HCT116 (cell line): ENCODE measurements at regions not wholly inside any gene's neighbourhood (a gene's known extent, or its start where the extent isn't known, plus 50 kb on each side); places are given as distances from the start of the nearest gene placed in this dataset.

ENCODE experiments used
- ATAC-seq: fragments of 200-7000 bp; cut with Tn5 transposase; 2 replicates; pipeline ENCODE4 v1.9.1; 2020; ENCODE audit warnings: mild to moderate bottlenecking, moderate library complexity
- BruUV-seq: library from RNA; stranded (reverse); fragments of 400-500 nt; replicated peaks from 2 replicates; lab custom pipeline; 2021; lab: Mats Ljungman, UMichigan
- CTCF ChIA-PET: fragments of 300-600 bp; sonication (Branson Sonifier 250); formaldehyde crosslinking; loops from one replicate; lab custom pipeline; 2021; ENCODE audit warnings: antibody characterized with exemption; lab: Charles Lee
- POLR2A ChIA-PET: fragments of 300-600, 350-600 bp; sonication (Branson Sonifier 250); formaldehyde crosslinking; loops from one replicate; lab custom pipeline; 2021; ENCODE audit warnings: antibody characterized with exemption; lab: Charles Lee
- RAD21 ChIA-PET, 2 experiments: fragments of 300-600 bp; sonication (Branson Sonifier 250); formaldehyde crosslinking; loops; one replicate each; lab custom pipeline; 2023; ENCODE audit warnings: low total read pairs in 2 of 2; ENCODE audit not compliant: uncharacterized antibody in 2 of 2, unreplicated experiment in 2 of 2, low non-redundant PET in 1 of 2; lab: Charles Lee
- DNase-seq: peaks from one replicate; pipeline ENCODE4 v3.0.0-alpha.2; 2010; ENCODE audit warnings: low read depth, low spot score
- H2AFZ ChIP-seq: fragments of 200-600 bp; shearing (Covaris generic), sonication (generic); 2 replicates; pipeline ENCODE4 v1.6.1; 2017; ENCODE audit warnings: low read depth, mixed run types, mixed read lengths, antibody characterized with exemption, low read length; ENCODE audit not compliant: poor library complexity, severe bottlenecking
- H3K27ac ChIP-seq: 2 replicates; pipeline ENCODE4 v1.5.1; 2012; ENCODE audit warnings: low read depth, low read length
- H3K27me3 ChIP-seq: fragments of 200-600 bp; sonication (generic); 2 replicates; pipeline ENCODE4 v1.6.1; 2016; ENCODE audit warnings: mixed run types, low read length, mixed read lengths; ENCODE audit not compliant: insufficient read depth
- H3K36me3 ChIP-seq, 2 experiments: fragments of 200-500 bp in 1 of 2; fragments of 200-600 bp in 1 of 2; sonication (Bioruptor generic) in 1 of 2; sonication (generic) in 1 of 2; 2 replicates each; pipeline versions ENCODE4 v1.5.1 to v1.6.1; 2014 to 2016; ENCODE audit warnings: low read length in 2 of 2, inconsistent platforms in 1 of 2, mixed read lengths in 1 of 2, mixed run types in 1 of 2; ENCODE audit not compliant: insufficient read depth in 2 of 2, control insufficient read depth in 1 of 2
- H3K4me1 ChIP-seq, 2 experiments: fragments of 200-600 bp in 1 of 2; sonication (generic) in 1 of 2; 2 replicates each; pipeline versions ENCODE4 v1.5.1 to v1.6.1; 2012 to 2017; ENCODE audit warnings: low read length in 2 of 2, inconsistent platforms in 1 of 2, mild to moderate bottlenecking in 1 of 2, mixed read lengths in 1 of 2, mixed run types in 1 of 2, moderate library complexity in 1 of 2; ENCODE audit not compliant: insufficient read depth in 2 of 2, control insufficient read depth in 1 of 2
- H3K4me2 ChIP-seq: fragments of 200-600 bp; sonication (generic); 2 replicates; pipeline ENCODE4 v1.6.1; 2017; ENCODE audit warnings: mixed run types, low read length, mixed read lengths
- H3K4me3 ChIP-seq, 2 experiments: fragments of 200-600 bp in 1 of 2; sonication (generic) in 1 of 2; replicated peaks in 1 of 2; 2 replicates each; pipeline ENCODE4 v1.5.1; 2011 to 2016; ENCODE audit warnings: low read length in 2 of 2, control low read depth in 1 of 2, low read depth in 1 of 2, mild to moderate bottlenecking in 1 of 2, mixed read lengths in 1 of 2, mixed run types in 1 of 2
- H3K79me2 ChIP-seq: fragments of 200-600 bp; sonication (generic); 2 replicates; pipeline ENCODE4 v1.6.1; 2017; ENCODE audit warnings: mild to moderate bottlenecking, mixed run types, low read length, moderate library complexity, mixed read lengths; ENCODE audit not compliant: insufficient read depth
- H3K9ac ChIP-seq: fragments of 200-600 bp; sonication (generic); 2 replicates; pipeline ENCODE4 v1.6.1; 2016; ENCODE audit warnings: low read length, mixed read lengths
- H3K9me2 ChIP-seq: fragments of 200-600 bp; sonication (generic), shearing (Covaris generic); 2 replicates; pipeline ENCODE4 v1.6.1; 2017; ENCODE audit warnings: mixed run types, mild to moderate bottlenecking, moderate library complexity; ENCODE audit not compliant: insufficient read depth
- H3K9me3 ChIP-seq, 2 experiments: fragments of 200-500 bp in 1 of 2; fragments of 200-600 bp in 1 of 2; sonication (Bioruptor generic) in 1 of 2; sonication (generic) in 1 of 2; 2 replicates each; pipeline ENCODE4 v1.6.1; 2014 to 2017; ENCODE audit warnings: low read length in 2 of 2, mixed read lengths in 2 of 2, inconsistent platforms in 1 of 2, low read depth in 1 of 2, mild to moderate bottlenecking in 1 of 2, mixed run types in 1 of 2, moderate library complexity in 1 of 2; ENCODE audit not compliant: control insufficient read depth in 1 of 2, insufficient read depth in 1 of 2
- H4K20me1 ChIP-seq: fragments of 200-600 bp; sonication (generic), shearing (Covaris generic); 2 replicates; pipeline ENCODE4 v1.6.1; 2017; ENCODE audit warnings: mixed run types, mild to moderate bottlenecking, moderate library complexity; ENCODE audit not compliant: insufficient read depth
- CBX3 ChIP-seq: IDR thresholded peaks from 2 replicates; pipeline ENCODE4 v1.6.1; 2012; ENCODE audit warnings: low read depth
- CEBPB ChIP-seq: IDR thresholded peaks from 2 replicates; pipeline ENCODE4 v1.6.1; 2012; ENCODE audit warnings: low read depth
- EGR1 ChIP-seq: IDR thresholded peaks from 2 replicates; pipeline ENCODE4 v1.6.1; 2012; ENCODE audit warnings: low read depth
- ELF1 ChIP-seq: IDR thresholded peaks from 2 replicates; pipeline ENCODE4 v1.6.1; 2012; ENCODE audit warnings: low read depth, borderline replicate concordance
- EZH2 ChIP-seq: fragments of 200-600 bp; sonication (generic); IDR thresholded peaks from 2 replicates; pipeline ENCODE4 v1.6.1; 2017; ENCODE audit warnings: antibody characterized with exemption, mixed run types
- EZH2phosphoT487 ChIP-seq: fragments of 200-600 bp; IDR thresholded peaks from 2 replicates; pipeline ENCODE4 v1.6.1; 2018; ENCODE audit warnings: antibody characterized with exemption, borderline replicate concordance
- RAD21 ChIP-seq: IDR thresholded peaks from 2 replicates; pipeline ENCODE4 v1.6.1; 2012; ENCODE audit warnings: low read depth, mild to moderate bottlenecking
- REST ChIP-seq: IDR thresholded peaks from 2 replicates; pipeline ENCODE4 v1.6.1; 2012; ENCODE audit warnings: low read depth
- SP1 ChIP-seq: IDR thresholded peaks from 2 replicates; pipeline ENCODE4 v1.6.1; 2012; ENCODE audit warnings: low read depth
- YY1 ChIP-seq: IDR thresholded peaks from 2 replicates; pipeline ENCODE4 v1.6.1; 2011; ENCODE audit warnings: low read length, low read depth, moderate library complexity, mild to moderate bottlenecking; ENCODE audit not compliant: insufficient replicate concordance; ENCODE audit errors: extremely low read depth
- ZFX ChIP-seq: fragments of 450-650 bp; IDR thresholded peaks from 2 replicates; pipeline ENCODE4 v1.6.1; 2017
- intact Hi-C: fragments of 100-400 bp; cut with micrococcal nuclease; formaldehyde crosslinking; loops from 2 replicates; pipeline ENCODE4 v1.10.0; 2022
- TF ChIP-seq, protein P1 (sequence below): IDR thresholded peaks from 2 replicates; pipeline ENCODE4 v1.6.1; 2011; ENCODE audit warnings: mild to moderate bottlenecking, low read length, moderate library complexity; ENCODE audit not compliant: insufficient replicate concordance; ENCODE audit errors: extremely low read depth
- TF ChIP-seq, protein P2 (sequence below): IDR thresholded peaks from 2 replicates; pipeline ENCODE4 v1.6.1; 2012

- TF ChIP-seq, protein P1, sequence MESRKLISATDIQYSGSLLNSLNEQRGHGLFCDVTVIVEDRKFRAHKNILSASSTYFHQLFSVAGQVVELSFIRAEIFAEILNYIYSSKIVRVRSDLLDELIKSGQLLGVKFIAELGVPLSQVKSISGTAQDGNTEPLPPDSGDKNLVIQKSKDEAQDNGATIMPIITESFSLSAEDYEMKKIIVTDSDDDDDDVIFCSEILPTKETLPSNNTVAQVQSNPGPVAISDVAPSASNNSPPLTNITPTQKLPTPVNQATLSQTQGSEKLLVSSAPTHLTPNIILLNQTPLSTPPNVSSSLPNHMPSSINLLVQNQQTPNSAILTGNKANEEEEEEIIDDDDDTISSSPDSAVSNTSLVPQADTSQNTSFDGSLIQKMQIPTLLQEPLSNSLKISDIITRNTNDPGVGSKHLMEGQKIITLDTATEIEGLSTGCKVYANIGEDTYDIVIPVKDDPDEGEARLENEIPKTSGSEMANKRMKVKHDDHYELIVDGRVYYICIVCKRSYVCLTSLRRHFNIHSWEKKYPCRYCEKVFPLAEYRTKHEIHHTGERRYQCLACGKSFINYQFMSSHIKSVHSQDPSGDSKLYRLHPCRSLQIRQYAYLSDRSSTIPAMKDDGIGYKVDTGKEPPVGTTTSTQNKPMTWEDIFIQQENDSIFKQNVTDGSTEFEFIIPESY, result no peak
- TF ChIP-seq RAD21, result no peak
- no peak for TF ChIP-seq EGR1
- no peak for TF ChIP-seq EZH2
- TF ChIP-seq YY1, result no peak
- TF ChIP-seq ZFX, result no peak
These were observed 415.8 kb upstream of the CDH10 start (continued) for GRCh38 chr5:25060575-25060974.

GRCh38 chr5:25056836-25057235 lies 412.1 kb upstream of the CDH10 start:
- Histone ChIP-seq H3K27ac (no peak overlapping the region), H3K4me2 (no peak overlapping the region), H3K4me1 (no peaks in the 10 kb centered on the region), H3K79me2 (no peaks in the 10 kb centered on the region), H3K27me3 (no peaks in the 10 kb centered on the region), H3K36me3 (no peaks in the 10 kb centered on the region), H3K4me3 (no peak overlapping the region), H3K9ac (no peak overlapping the region), H4K20me1 (no peaks in the 10 kb centered on the region), H3K9me3 (peaks cover 0 to 17% of the 10 kb centered on the region in 2 experiments; a peak in 2 of 4 replicates), H3K9me2 (no peaks in the 10 kb centered on the region), H2AFZ (no peak overlapping the region)
- CTCF ChIA-PET, result no interaction called here
- POLR2A ChIA-PET, result no interaction called here
- no TSS peak for BruUV-seq
- TF ChIP-seq, protein P2, sequence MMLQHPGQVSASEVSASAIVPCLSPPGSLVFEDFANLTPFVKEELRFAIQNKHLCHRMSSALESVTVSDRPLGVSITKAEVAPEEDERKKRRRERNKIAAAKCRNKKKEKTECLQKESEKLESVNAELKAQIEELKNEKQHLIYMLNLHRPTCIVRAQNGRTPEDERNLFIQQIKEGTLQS, result no peak
- TF ChIP-seq REST (no peak), EZH2phosphoT487 (no peak), CBX3 (no peak), ELF1 (no peak), CEBPB (no peak), SP1 (no peak)
- DNase-seq (no peak), ATAC-seq (no peak)
- intact Hi-C loops, result no loop called here
- RAD21 ChIA-PET, result no interaction called here
